ENCODE measurements at regions not wholly inside any gene's neighbourhood (a gene's known extent, or its start where the extent isn't known, plus 50 kb on each side); places are given as distances from the start of the nearest gene placed in this dataset.

- TF ChIP-seq CTCF (IDR thresholded peaks at IDR 0.05; ENCODE audit: insufficient read depth, low read length, missing control alignments) = no peak
- POLR2A ChIA-PET = interaction anchor here (0.5 kb wide), 1 partner anchor 921 kb away, joined by 3 read pairs; no protein-coding TSS in a partner anchor
- DNase-seq (ENCODE audit: low read depth, low spot score) = no peak
- CTCF ChIA-PET = no interaction called here
- H3K4me3 ChIP-seq (ENCODE audit: low read depth, low read length) = no peak overlapping the region
Measured at GRCh38 chr6:148682252-148682651, 64.6 kb upstream of the UST start.

GRCh38 chr6:148682990-148683389, 63.8 kb upstream of the UST start:
- DNase-seq (ENCODE audit: low read depth, low spot score) = no peak
- ChIA-PET POLR2A (no interaction called here), CTCF (no interaction called here)
- TF ChIP-seq CTCF (IDR thresholded peaks at IDR 0.05; ENCODE audit: insufficient read depth, low read length, missing control alignments) = no peak
- H3K4me3 ChIP-seq (ENCODE audit: low read depth, low read length) = no peak overlapping the region

GRCh38 chr6:148689168-148689567, 57.7 kb upstream of the UST start:
- POLR2A ChIA-PET = no interaction called here
- no peak for DNase-seq (ENCODE audit: low read depth, low spot score)
- H3K4me3 ChIP-seq (ENCODE audit: low read depth, low read length) = no peak overlapping the region
- CTCF ChIA-PET = no interaction called here
- no peak for TF ChIP-seq CTCF (IDR thresholded peaks at IDR 0.05; ENCODE audit: insufficient read depth, low read length, missing control alignments)

GRCh38 chr6:148693882-148694484, 52.8 kb upstream of the UST start:
- no peak overlapping the region for H3K4me3 ChIP-seq (ENCODE audit: low read depth, low read length)
- DNase-seq (ENCODE audit: low read depth, low spot score) = no peak
- TF ChIP-seq CTCF (IDR thresholded peaks at IDR 0.05; ENCODE audit: insufficient read depth, low read length, missing control alignments) = no peak
- ChIA-PET POLR2A (no interaction called here), CTCF (interaction anchor here (1.3 kb wide), 1 partner anchor 8 kb away, joined by 3 read pairs; no protein-coding TSS in a partner anchor)

Data from AG04449 (cell line).